GM19397 (cell line): ENCODE measurements at regions not wholly inside any gene's neighbourhood (a gene's known extent, or its start where the extent isn't known, plus 50 kb on each side); places are given as distances from the start of the nearest gene placed in this dataset.
"Not testable (repeated sequence)": the region's sequence is repeated elsewhere in the genome, so short reads cannot be mapped to it uniquely, and the experiment has no call there.

ENCODE experiments used
- ATAC-seq: cut with Tn5 transposase; IDR thresholded peaks from one replicate; pipeline ENCODE4 v1.9.1; 2021; ENCODE audit warnings: mild to moderate bottlenecking, moderate library complexity; ENCODE audit not compliant: unreplicated experiment

DNA sequence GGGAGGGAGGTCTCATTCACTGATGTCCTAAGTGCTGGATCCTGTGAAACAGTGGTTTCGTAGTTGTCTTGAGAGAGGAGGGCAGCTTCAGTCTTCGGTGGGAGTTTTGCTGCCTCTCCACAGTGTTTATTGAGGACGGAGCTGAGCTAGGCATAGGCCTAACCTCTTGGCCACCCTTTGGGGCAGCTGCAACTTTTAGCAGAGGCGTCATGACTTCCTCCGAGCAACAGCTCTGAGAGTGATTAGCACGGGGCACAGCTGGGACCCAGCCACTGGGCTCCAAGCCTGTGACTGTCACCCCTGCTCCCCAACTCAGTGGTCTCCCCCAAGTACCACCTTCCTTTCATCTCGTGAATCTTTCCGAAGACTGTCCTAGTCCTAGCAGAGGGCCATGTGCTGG is 139.9 kb upstream of the NCOR2 start:
- no peak for ATAC-seq

- no peak for ATAC-seq
These were observed 139.0 kb upstream of the NCOR2 start for GRCh38 chr12:124706363-124706762.

DNA sequence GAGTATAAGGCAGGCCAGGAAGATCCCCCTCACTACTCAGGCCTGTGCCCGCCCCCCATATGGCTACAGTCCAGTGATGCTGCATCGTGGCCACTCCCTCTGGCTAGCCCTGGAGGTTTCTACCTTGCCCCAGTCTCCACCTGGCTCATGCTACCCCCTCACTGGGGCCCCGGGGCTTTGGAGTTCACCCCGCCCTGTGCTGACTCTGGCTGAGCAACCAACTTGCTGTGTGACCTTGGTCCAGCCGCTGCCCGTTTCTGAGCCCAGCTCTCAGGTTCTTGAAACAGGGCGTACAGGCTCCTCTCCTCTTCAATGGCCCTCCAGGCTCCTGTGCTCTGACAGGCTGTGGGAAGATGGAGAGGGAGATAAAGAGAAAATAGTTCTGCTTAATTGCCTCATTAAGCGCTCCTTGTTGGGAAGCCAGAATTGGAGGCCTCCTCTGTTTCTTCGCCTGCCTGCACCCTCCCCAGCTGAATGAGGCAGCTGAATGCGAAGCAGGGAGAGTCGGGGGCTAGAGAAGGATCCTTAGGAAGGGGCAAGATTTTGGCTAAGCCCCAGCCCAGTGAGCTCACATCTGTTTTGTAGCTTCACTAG is 138.2 kb upstream of the NCOR2 start:
- no peak for ATAC-seq

- no peak for ATAC-seq
These were observed 137.2 kb upstream of the NCOR2 start for GRCh38 chr12:124704619-124705018.

DNA sequence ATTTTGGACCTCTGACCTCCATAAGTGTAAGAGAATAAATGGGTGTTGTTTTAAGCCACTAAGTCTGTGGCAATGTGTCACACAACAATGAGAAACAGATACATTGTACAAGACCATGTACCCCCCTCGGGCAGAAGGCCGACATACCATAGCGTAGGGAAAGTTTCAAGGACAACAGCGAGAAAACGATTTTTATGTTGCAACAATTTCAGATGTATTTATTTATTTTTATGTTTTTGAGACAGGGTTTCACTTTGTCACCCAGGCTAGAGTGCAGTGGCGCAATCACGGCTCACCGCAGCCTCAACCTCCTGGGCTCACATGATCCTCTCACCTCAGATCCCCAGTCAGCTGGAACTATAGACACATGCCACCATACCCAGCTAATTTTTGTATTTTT is 136.4 kb upstream of the NCOR2 start:
- no peak for ATAC-seq

DNA sequence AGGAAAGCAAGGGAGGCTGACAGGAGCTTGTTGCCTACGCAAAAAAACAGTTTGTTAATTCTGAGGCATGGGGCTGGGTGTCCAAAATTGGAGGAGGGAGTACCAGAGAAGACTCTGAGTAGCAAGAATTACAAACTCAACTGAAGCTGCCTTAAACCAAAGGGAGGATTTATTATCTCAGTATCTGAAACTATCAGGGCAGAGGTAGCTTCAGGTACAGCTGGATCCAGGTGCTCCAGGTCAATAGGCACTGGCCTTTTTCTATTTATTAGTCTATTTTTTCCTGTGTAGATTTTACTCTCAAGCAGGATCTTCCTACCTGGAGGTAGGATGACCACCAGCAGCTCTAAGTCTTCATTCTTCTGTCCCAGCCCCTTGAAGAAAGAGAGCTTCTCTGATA is 135.3 kb upstream of the NCOR2 start:
- ATAC-seq, result no peak

DNA sequence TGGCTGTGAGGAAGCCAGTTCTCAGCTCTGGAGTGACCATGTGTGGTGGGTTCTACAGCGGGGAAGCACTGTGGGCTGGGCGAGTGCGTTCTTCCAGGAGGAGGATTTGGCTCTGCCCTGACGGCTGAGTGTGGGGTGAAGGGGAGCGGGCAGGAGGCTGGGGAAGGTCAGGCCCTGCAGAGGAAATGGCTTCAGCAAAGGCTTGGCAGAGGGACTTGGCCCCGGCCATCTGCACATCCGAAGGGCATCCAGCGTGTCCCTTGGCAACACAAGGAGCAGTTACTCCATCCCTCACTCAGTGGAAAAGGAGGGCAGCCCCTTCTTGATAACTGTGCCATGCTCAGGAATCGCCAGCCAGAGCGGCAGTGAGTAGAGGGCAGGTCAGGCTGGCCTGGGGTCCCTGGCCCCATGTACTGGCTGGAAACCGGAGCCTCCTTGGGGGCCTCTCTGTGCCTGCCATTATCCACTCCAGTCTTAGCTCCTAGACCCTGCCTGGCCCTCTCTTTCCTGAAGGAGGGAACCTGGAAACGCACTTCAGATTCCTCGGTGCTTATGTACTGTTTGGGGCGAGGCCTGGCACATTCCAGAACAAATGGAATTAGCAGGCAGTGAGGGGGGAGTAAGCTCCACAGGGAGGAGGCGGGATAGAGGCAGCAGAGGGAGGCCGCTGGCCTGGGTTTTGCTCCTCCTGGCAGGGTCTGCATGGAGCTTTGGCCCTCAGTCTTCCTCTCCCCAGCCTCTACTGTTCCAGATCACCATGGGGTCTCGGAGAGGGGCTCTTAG is 133.6 kb upstream of the NCOR2 start:
- no peak for ATAC-seq

GRCh38 chr12:124699909-124700308 is 132.5 kb upstream of the NCOR2 start:
- ATAC-seq, result no peak

- ATAC-seq, result no peak
These were observed 131.5 kb upstream of the NCOR2 start for GRCh38 chr12:124698998-124699305.

DNA sequence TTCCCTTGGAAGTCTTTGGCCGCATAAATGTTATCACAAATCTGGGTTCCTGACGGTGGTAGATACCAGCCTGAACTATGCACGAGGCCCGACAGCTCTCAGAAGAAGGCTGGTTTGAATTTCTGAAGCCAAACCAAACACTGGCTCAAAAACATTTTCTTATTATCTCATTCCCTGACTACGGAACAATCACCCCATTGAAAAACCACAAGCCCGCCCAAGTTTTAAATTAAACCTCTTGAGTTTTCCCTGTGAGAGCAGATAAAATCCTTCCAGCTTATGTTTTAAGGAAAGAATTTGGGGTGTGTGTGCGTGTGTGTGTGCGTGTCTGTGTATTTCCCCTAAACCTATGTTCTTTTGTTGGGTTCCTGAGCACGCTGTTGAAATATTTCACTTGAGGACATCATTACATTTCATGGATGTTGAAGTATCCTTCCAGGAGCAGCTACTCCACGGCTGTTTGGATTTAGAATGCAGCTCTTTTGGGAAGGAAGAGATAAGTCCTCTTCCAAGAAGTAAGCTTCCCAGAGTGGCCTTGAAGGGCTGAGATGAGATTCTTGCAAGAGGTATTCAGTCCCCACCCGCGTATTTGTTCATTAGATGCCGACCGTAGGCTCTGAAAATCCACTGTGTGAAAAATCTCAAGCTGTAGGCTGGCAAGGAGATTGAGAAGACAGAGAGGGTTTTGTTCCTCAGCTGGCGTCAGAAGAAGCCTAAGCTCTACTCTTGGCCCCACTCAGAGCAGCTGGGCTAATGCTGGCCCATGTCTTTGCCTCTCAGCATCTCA is 131.0 kb upstream of the NCOR2 start:
- ATAC-seq, result no peak

- ATAC-seq, result not testable (repeated sequence)
These were observed 130.3 kb upstream of the NCOR2 start for GRCh38 chr12:124697722-124698121.

- ATAC-seq, result no peak
These were observed 129.5 kb upstream of the NCOR2 start for GRCh38 chr12:124696693-124697476.

DNA sequence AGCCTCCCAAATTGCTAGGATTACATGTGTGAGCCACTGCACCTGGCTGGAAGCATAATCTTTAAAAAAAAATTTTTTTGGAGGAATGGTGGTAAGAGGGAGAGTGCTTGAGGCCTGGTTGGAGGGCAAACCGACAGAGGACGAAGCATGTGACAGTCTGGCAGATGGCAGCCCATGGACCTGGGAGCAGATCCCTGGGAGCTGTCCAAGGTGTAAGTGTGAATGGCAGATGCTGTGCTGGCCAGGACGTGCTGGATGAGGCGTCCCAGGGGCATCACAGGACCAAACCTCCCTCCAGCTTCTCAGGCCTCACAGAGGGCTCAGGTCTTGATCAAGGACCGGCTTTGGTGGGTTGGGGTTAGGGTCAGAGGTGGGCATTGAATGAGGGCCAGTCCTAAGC is 128.4 kb upstream of the NCOR2 start:
- ATAC-seq, result no peak

GRCh38 chr12:124694846-124695497 is 127.6 kb upstream of the NCOR2 start:
- no peak for ATAC-seq

DNA sequence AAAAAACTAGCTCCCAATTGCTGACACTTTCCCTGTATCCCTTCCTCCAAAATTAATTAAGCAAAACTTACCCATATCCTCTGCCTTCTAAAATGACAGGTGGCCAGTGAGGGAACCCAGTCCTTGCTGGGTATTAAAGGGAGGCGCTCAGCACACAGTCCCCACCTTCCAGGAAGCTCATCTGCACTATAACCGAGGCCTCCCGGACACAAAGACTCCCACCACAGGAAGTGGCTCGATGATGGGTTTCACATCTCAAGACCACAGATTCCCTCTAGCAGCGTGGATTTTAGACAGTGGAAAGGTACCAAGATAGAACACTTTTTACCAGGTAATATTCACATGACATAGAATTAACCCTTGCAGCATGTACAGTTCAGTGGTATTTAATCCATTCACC is 126.8 kb upstream of the NCOR2 start:
- ATAC-seq, result no peak

DNA sequence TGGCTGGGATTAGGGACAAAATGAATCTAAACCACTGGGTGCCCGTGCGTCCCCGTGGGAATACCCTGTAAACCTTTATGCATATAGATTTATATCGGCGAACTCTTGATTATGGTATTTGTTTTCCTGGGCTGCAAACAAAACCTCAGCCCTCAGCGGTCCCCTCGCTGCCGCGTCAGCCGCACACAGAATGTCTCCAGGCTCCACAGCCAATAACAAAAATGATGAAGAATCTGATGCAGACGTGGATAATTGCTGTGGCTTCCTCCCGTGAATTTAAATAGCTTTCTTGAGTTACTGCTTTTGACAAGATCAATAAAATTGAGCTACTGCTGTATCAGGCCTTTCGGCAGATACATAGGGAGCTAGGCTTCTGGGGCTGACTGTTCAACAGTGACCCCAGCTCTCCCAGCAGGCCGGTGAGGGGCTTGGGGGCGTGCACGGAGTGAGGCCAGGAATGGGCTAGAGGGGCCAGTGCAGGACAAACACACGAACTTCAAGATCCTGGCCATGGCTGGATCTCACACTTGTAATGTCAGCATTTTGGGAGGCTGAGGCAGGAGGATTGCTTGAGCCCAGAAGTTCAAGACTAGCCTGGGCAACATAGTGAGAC is 125.8 kb upstream of the NCOR2 start:
- ATAC-seq, result no peak

DNA sequence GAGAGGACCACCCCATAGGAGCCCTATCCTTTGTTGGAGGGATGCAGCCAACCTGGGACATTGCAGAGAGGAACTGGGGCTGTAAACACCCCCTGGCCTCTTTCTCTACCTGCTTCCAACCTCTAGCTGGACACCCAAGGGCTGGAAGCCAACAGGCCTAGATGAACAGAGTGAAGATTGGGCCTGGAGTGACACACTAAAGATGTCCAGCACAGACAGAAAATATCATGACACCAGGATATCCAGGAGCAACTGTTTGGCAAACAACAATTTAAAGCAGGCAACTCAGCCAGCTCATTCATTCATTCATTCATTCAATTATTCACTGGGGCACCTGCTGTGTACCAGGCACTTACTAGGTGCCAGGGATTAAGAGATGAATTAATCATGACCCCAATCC is 125.0 kb upstream of the NCOR2 start:
- ATAC-seq, result no peak

GRCh38 chr12:124691429-124691828 is 124.0 kb upstream of the NCOR2 start:
- no peak for ATAC-seq

GRCh38 chr12:124689631-124690030 is 122.2 kb upstream of the NCOR2 start:
- no peak for ATAC-seq

GRCh38 chr12:124688356-124688992 is 121.1 kb upstream of the NCOR2 start:
- ATAC-seq, result no peak
